ENCODE measurements at regions not wholly inside any gene's neighbourhood (a gene's known extent, or its start where the extent isn't known, plus 50 kb on each side); places are given as distances from the start of the nearest gene placed in this dataset.
"Not testable (repeated sequence)": the region's sequence is repeated elsewhere in the genome, so short reads cannot be mapped to it uniquely, and the experiment has no call there.

DNA sequence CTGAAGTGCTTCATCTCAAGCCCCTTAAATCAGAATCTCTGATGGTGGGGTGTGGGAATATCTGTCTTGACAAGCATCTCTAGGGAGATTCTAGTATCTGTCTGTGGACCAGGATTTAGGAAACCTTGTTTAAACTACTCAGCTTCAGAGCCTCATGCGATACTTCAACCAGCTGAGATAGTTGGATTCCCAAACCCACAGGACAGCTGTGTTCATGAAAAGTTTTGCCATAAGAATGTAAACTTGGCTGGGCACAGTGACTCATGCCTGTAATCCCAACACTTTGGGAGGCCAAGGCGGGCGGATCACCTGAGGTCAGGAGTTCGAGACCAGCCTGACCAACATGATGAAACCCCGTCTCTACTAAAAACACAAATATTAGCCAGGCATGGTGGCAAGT lies 395.1 kb downstream of the BCOR start:
- TF ChIP-seq, protein P1, sequence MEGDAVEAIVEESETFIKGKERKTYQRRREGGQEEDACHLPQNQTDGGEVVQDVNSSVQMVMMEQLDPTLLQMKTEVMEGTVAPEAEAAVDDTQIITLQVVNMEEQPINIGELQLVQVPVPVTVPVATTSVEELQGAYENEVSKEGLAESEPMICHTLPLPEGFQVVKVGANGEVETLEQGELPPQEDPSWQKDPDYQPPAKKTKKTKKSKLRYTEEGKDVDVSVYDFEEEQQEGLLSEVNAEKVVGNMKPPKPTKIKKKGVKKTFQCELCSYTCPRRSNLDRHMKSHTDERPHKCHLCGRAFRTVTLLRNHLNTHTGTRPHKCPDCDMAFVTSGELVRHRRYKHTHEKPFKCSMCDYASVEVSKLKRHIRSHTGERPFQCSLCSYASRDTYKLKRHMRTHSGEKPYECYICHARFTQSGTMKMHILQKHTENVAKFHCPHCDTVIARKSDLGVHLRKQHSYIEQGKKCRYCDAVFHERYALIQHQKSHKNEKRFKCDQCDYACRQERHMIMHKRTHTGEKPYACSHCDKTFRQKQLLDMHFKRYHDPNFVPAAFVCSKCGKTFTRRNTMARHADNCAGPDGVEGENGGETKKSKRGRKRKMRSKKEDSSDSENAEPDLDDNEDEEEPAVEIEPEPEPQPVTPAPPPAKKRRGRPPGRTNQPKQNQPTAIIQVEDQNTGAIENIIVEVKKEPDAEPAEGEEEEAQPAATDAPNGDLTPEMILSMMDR (IDR thresholded peaks at IDR 0.05), result not testable (repeated sequence)
- not testable (repeated sequence) for TF ChIP-seq EP300, POLR2A (IDR thresholded peaks at IDR 0.05)
